ENCODE measurements at regions not wholly inside any gene's neighbourhood (a gene's known extent, or its start where the extent isn't known, plus 50 kb on each side); places are given as distances from the start of the nearest gene placed in this dataset.
"Not testable (repeated sequence)": the region's sequence is repeated elsewhere in the genome, so short reads cannot be mapped to it uniquely, and the experiment has no call there.

- no peak for DNase-seq (ENCODE audit: low read depth in 3 of 3, low spot score in 1 of 3)
Measured at GRCh38 chr4:19539201-19539600, 712.5 kb upstream of the SLIT2 start.

- DNase-seq (ENCODE audit: low read depth in 3 of 3, low spot score in 1 of 3), result no peak
Measured at GRCh38 chr4:19534159-19534558, 717.5 kb upstream of the SLIT2 start.

- no peak for DNase-seq (ENCODE audit: low read depth in 3 of 3, low spot score in 1 of 3)
Measured at GRCh38 chr4:19531906-19532848, 719.5 kb upstream of the SLIT2 start.

GRCh38 chr4:19523964-19524363, 727.7 kb upstream of the SLIT2 start:
- DNase-seq (ENCODE audit: low read depth in 3 of 3, low spot score in 1 of 3), result no peak

- DNase-seq (ENCODE audit: low read depth in 3 of 3, low spot score in 1 of 3), result no peak
Measured at GRCh38 chr4:19522966-19523365, 728.7 kb upstream of the SLIT2 start.

- DNase-seq (ENCODE audit: low read depth in 3 of 3, low spot score in 1 of 3), result no peak
Measured at GRCh38 chr4:19520939-19521520, 730.7 kb upstream of the SLIT2 start.

GRCh38 chr4:19514276-19515070, 737.2 kb upstream of the SLIT2 start:
- DNase-seq (ENCODE audit: low read depth in 3 of 3, low spot score in 1 of 3), result no peak

GRCh38 chr4:19512086-19512485, 739.6 kb upstream of the SLIT2 start:
- no peak for DNase-seq (ENCODE audit: low read depth in 3 of 3, low spot score in 1 of 3)

GRCh38 chr4:19510993-19511392, 740.7 kb upstream of the SLIT2 start:
- DNase-seq (ENCODE audit: low read depth in 3 of 3, low spot score in 1 of 3), result no peak

- DNase-seq (ENCODE audit: low read depth in 3 of 3, low spot score in 1 of 3), result no peak
Measured at GRCh38 chr4:19508442-19508841, 743.3 kb upstream of the SLIT2 start.

GRCh38 chr4:19497705-19498104, 754.0 kb upstream of the SLIT2 start:
- no peak for DNase-seq (ENCODE audit: low read depth in 3 of 3, low spot score in 1 of 3)

- DNase-seq (ENCODE audit: low read depth in 3 of 3, low spot score in 1 of 3), result no peak
Measured at GRCh38 chr4:19496756-19497155, 754.9 kb upstream of the SLIT2 start.

- DNase-seq (ENCODE audit: low read depth in 3 of 3, low spot score in 1 of 3), result no peak
Measured at GRCh38 chr4:19494961-19495360, 756.7 kb upstream of the SLIT2 start.

GRCh38 chr4:19492606-19493005, 759.1 kb upstream of the SLIT2 start:
- no peak for DNase-seq (ENCODE audit: low read depth in 3 of 3, low spot score in 1 of 3)

GRCh38 chr4:19486400-19486799, 765.3 kb upstream of the SLIT2 start:
- no peak for DNase-seq (ENCODE audit: low read depth in 3 of 3, low spot score in 1 of 3)

GRCh38 chr4:19478791-19479190, 772.9 kb upstream of the SLIT2 start:
- DNase-seq (ENCODE audit: low read depth in 3 of 3, low spot score in 1 of 3), result no peak

- no peak for DNase-seq (ENCODE audit: low read depth in 3 of 3, low spot score in 1 of 3)
Measured at GRCh38 chr4:19473569-19473968, 778.1 kb upstream of the SLIT2 start.

GRCh38 chr4:19472666-19473065, 779.0 kb upstream of the SLIT2 start:
- no peak for DNase-seq (ENCODE audit: low read depth in 3 of 3, low spot score in 1 of 3)

GRCh38 chr4:19470001-19470400, 781.7 kb upstream of the SLIT2 start:
- DNase-seq (ENCODE audit: low read depth in 3 of 3, low spot score in 1 of 3), result not testable (repeated sequence)

GRCh38 chr4:19462117-19462516, 789.6 kb upstream of the SLIT2 start:
- DNase-seq (ENCODE audit: low read depth in 3 of 3, low spot score in 1 of 3), result no peak

GRCh38 chr4:19455850-19456602, 795.7 kb upstream of the SLIT2 start:
- DNase-seq (ENCODE audit: low read depth in 3 of 3, low spot score in 1 of 3), result no peak
